Common myeloid progenitor, CD34-positive (primary cell): ENCODE measurements at regions not wholly inside any gene's neighbourhood (a gene's known extent, or its start where the extent isn't known, plus 50 kb on each side); places are given as distances from the start of the nearest gene placed in this dataset.

ENCODE experiments used
- CTCF ChIA-PET: fragments of 350-600 bp; sonication (Branson Sonifier 250); formaldehyde crosslinking; loops from one replicate; lab custom pipeline; 2021; ENCODE audit warnings: antibody characterized with exemption; lab: Charles Lee
- POLR2A ChIA-PET: fragments of 350-600 bp; sonication (Branson Sonifier 250); formaldehyde crosslinking; loops from one replicate; lab custom pipeline; 2021; ENCODE audit warnings: antibody characterized with exemption; lab: Charles Lee
- DNase-seq, 3 donors: peaks; one replicate each; pipeline versions ENCODE4 v3.0.0 to v3.0.0-alpha.2; 2013
- H3K27ac ChIP-seq, 2 experiments: 1 replicate in 1 of 2; 2 replicates in 1 of 2; pipeline ENCODE4 v1.7.0; 2013; ENCODE audit warnings: inconsistent platforms in 2 of 2, low read length in 2 of 2, mild to moderate bottlenecking in 2 of 2, low read depth in 1 of 2, moderate library complexity in 1 of 2; ENCODE audit not compliant: severe bottlenecking in 2 of 2, insufficient read depth in 1 of 2, poor library complexity in 1 of 2
- H3K27me3 ChIP-seq, 5 experiments: replicated peaks in 2 of 5; 1 replicate in 3 of 5; 2 replicates in 2 of 5; pipeline versions ENCODE4 v1.6.1 to v1.7.0; 2013; ENCODE audit warnings: low read length in 4 of 5, mild to moderate bottlenecking in 2 of 5, moderate library complexity in 2 of 5, inconsistent platforms in 1 of 5; ENCODE audit not compliant: insufficient read depth in 5 of 5, control insufficient read depth in 4 of 5
- H3K36me3 ChIP-seq, 4 experiments: 1 replicate in 2 of 4; 2 replicates in 2 of 4; pipeline versions ENCODE4 v1.6.1 to v1.7.0; 2013; ENCODE audit warnings: low read length in 3 of 4, control low read depth in 1 of 4, mild to moderate bottlenecking in 1 of 4; ENCODE audit not compliant: control insufficient read depth in 4 of 4, insufficient read depth in 4 of 4
- H3K4me1 ChIP-seq, 4 experiments: 1 replicate in 3 of 4; 2 replicates in 1 of 4; pipeline versions ENCODE4 v1.6.1 to v1.7.1; 2013; ENCODE audit warnings: low read length in 3 of 4, mild to moderate bottlenecking in 3 of 4, control low read depth in 1 of 4, inconsistent platforms in 1 of 4, moderate library complexity in 1 of 4; ENCODE audit not compliant: control insufficient read depth in 4 of 4, insufficient read depth in 4 of 4; ENCODE audit errors: control extremely low read depth in 1 of 4
- H3K4me3 ChIP-seq, 7 experiments: 1 replicate in 4 of 7; 2 replicates in 3 of 7; pipeline versions ENCODE4 v1.5.1 to v1.7.0; 2013; ENCODE audit warnings: mild to moderate bottlenecking in 7 of 7, low read length in 6 of 7, moderate library complexity in 6 of 7, inconsistent platforms in 2 of 7, low read depth in 2 of 7, control low read depth in 1 of 7; ENCODE audit not compliant: insufficient read depth in 4 of 7, control insufficient read depth in 1 of 7; ENCODE audit errors: extremely low read depth in 1 of 7
- H3K9me3 ChIP-seq, 5 experiments: 1 replicate in 4 of 5; 2 replicates in 1 of 5; pipeline versions ENCODE4 v1.6.1 to v1.7.1; 2013; ENCODE audit warnings: low read length in 4 of 5, mild to moderate bottlenecking in 2 of 5, inconsistent platforms in 1 of 5, low read depth in 1 of 5, moderate library complexity in 1 of 5; ENCODE audit not compliant: control insufficient read depth in 4 of 5, insufficient read depth in 2 of 5; ENCODE audit errors: control extremely low read depth in 1 of 5
- WGBS: methylation state at CpG from one replicate; pipeline ENCODE4 v1.1.5; 2013; ENCODE audit not compliant: insufficient coverage; 5-methylcytosine and 5-hydroxymethylcytosine counted together

DNA sequence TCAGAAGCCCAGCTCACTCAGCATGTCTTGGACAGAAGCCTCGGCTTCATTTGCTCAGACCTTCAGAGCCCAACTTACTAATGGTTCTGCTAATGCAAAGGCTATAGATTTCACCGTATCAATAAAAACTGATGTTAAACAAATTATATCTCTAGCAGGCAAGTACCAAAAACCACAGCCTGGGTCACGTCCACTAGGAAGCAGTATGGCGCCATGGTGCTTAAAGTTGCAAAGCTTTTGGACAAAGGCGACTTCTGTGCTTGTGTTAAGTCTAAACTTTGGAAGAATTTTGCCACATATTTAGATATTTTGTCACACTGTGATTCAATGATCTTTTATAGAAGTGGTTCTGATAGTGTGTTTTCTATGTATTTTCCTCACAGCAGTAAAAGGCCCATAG lies 276.8 kb upstream of the PARD3B start:
- no peak overlapping the region for H3K27ac ChIP-seq
- no peak overlapping the region for H3K4me3 ChIP-seq
- CTCF ChIA-PET, result no interaction called here
- peaks cover 0 to 4% (median 2%) of the 10 kb centered on the region in 4 experiments for H3K4me1 ChIP-seq
- DNase-seq, result no peak
- H3K36me3 ChIP-seq, result no peaks in the 10 kb centered on the region
- peaks cover 0 to 4% (median 3%) of the 10 kb centered on the region in 5 experiments for H3K27me3 ChIP-seq
- POLR2A ChIA-PET, result no interaction called here
- H3K9me3 ChIP-seq, result peaks cover 0 to 9% (median 2%) of the 10 kb centered on the region in 5 experiments
- WGBS, result 100% methylated on average over 4 of the region's 5 CpGs

- no peak for DNase-seq
- ChIA-PET POLR2A (no interaction called here), CTCF (interaction anchor here (1.6 kb wide), 1 partner anchor 8 kb away, joined by 8 read pairs; no protein-coding TSS in a partner anchor)
- Histone ChIP-seq H3K4me1 (peaks cover 0 to 4% (median 2%) of the 10 kb centered on the region in 4 experiments), H3K9me3 (peaks cover 0 to 9% (median 2%) of the 10 kb centered on the region in 5 experiments), H3K36me3 (no peaks in the 10 kb centered on the region), H3K27me3 (peaks cover 0 to 4% (median 3%) of the 10 kb centered on the region in 5 experiments), H3K4me3 (no peak overlapping the region), H3K27ac (no peak overlapping the region)
- 100% methylated on average over 3 of the region's 3 CpGs for WGBS
Observed at GRCh38 chr2:204268971-204269370, 276.3 kb upstream of the PARD3B start.

DNA sequence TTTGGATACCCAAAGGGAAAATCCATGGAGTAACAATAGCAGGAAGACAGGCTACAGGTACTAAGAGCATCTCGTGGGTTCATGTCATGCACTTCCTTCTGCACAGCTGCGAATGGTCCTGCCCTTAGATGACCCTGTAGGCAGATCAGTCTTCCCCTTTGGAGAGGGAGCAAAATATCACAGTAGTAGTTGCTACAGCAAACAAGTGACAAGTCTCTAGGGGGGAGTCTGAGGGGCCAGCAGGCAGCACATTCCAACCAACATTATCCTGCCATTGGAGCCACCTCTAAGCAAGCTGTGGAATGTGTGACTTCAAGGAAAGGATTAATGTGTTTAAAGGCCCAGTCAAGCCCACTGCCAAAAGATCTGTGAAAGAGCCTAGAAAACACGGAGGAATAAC lies 273.2 kb upstream of the PARD3B start:
- CTCF ChIA-PET, result interaction anchor here (1.1 kb wide), 1 partner anchor 18 kb away, joined by 3 read pairs; no protein-coding TSS in a partner anchor
- Histone ChIP-seq H3K36me3 (no peaks in the 10 kb centered on the region), H3K27ac (no peak overlapping the region), H3K4me3 (no peak overlapping the region), H3K27me3 (peaks cover 0 to 3% (median 0%) of the 10 kb centered on the region in 5 experiments), H3K9me3 (peaks cover 0 to 9% (median 2%) of the 10 kb centered on the region in 5 experiments), H3K4me1 (no peaks in the 10 kb centered on the region)
- 63% methylated on average over 3 of the region's 3 CpGs for WGBS
- no peak for DNase-seq
- POLR2A ChIA-PET, result no interaction called here

DNA sequence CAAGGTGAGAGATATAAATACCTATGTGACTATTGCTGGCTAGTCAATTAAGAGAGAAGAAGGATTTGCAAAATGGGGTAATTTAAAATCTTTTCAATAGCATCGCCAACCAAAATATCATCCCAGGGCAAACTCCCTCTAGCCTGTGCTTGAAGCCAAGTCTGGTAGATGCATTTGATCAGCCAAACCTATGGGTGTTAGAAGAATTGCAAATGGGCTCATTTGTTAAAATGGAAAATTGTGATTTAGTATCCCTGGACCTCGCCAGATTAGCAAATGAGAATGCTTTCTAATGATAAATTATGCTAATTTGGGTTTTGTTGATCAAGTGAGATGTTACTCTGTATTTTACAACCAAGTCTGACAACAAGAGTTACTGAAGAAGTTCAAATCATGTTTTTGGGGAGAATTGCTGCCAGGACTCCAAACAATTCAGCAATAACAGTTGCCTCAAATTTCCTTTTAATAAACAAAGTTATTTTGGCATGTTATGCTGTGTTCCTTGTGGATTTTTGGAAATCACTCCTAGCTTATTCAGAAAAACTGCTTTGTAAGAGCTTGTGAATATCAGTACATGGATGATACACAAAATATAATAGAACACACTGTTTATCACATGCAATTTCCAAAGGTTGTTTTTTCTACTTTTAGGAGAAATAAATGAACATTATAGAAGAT lies 272.5 kb upstream of the PARD3B start:
- Histone ChIP-seq H3K9me3 (peaks cover 0 to 9% (median 2%) of the 10 kb centered on the region in 5 experiments), H3K27me3 (peaks cover 0 to 3% (median 0%) of the 10 kb centered on the region in 5 experiments), H3K4me1 (no peaks in the 10 kb centered on the region), H3K36me3 (no peaks in the 10 kb centered on the region), H3K27ac (no peak overlapping the region), H3K4me3 (no peak overlapping the region)
- CTCF ChIA-PET, result no interaction called here
- POLR2A ChIA-PET, result no interaction called here
- WGBS, result 80% methylated on average over 1 of the region's 2 CpGs
- DNase-seq, result no peak

DNA sequence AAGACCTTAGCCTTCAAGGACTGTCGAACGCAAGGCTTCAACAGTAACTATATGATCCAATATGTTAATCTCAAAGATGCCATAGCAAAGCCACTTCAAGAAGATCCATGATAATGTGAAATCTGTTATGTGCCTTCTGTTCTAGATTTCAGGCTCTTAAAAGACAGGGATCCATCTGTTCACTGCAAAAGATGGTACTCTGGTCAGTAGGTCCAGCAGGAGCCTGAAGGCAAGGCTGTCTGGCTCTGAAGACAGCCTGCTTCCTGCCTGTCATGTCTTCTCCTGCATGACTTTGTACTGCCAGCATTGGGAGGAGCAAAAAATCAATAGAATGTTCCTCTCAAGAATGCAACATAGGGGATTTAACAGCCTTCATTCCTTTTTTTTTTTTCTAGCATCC lies 270.8 kb upstream of the PARD3B start:
- no CpG with 5 or more reads among the region's 2 CpGs for WGBS
- DNase-seq, result no peak
- Histone ChIP-seq H3K4me3 (no peak overlapping the region), H3K9me3 (peaks cover 0 to 9% (median 2%) of the 10 kb centered on the region in 5 experiments), H3K36me3 (no peaks in the 10 kb centered on the region), H3K4me1 (no peaks in the 10 kb centered on the region), H3K27me3 (no peaks in the 10 kb centered on the region), H3K27ac (no peak overlapping the region)
- ChIA-PET POLR2A (no interaction called here), CTCF (no interaction called here)

GRCh38 chr2:204274991-204275390 lies 270.3 kb upstream of the PARD3B start:
- Histone ChIP-seq H3K4me1 (no peaks in the 10 kb centered on the region), H3K36me3 (no peaks in the 10 kb centered on the region), H3K27me3 (no peaks in the 10 kb centered on the region), H3K4me3 (no peak overlapping the region), H3K9me3 (peaks cover 0 to 5% (median 0%) of the 10 kb centered on the region in 5 experiments), H3K27ac (no peak overlapping the region)
- ChIA-PET CTCF (no interaction called here), POLR2A (no interaction called here)
- 87% methylated on average over 2 of the region's 2 CpGs for WGBS
- DNase-seq, result no peak

- ChIA-PET POLR2A (no interaction called here), CTCF (interaction anchor here (2.8 kb wide), 1 partner anchor 17 kb away, joined by 11 read pairs; no protein-coding TSS in a partner anchor)
- no peaks in the 10 kb centered on the region for H3K4me1 ChIP-seq
- DNase-seq, result no peak
- no peak overlapping the region for H3K27ac ChIP-seq
- no peak overlapping the region for H3K4me3 ChIP-seq
- H3K27me3 ChIP-seq, result peaks cover 0 to 2% (median 0%) of the 10 kb centered on the region in 5 experiments
- H3K36me3 ChIP-seq, result no peaks in the 10 kb centered on the region
- no peaks in the 10 kb centered on the region for H3K9me3 ChIP-seq
Observed at GRCh38 chr2:204277226-204277625, 268.0 kb upstream of the PARD3B start.
